ENCODE measurements at regions not wholly inside any gene's neighbourhood (a gene's known extent, or its start where the extent isn't known, plus 50 kb on each side); places are given as distances from the start of the nearest gene placed in this dataset.

DNA sequence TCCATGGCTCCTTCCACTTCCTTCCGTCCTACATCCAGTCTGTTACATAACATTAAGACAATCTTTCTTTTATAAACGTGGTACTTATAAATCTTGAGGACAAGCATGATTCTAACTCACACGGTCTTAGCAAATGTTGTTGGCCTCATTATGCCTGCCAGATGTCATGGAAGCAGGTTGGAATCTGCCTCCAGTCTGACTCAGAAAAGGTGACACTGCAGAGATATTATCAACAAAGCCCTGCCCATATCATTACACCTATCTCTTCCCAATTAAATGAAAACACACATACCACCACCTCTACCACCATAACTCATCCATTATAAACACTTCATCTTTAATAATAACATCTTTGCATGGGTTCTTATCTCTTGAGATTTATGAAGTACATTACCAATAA is 334.7 kb upstream of the CHAC2 start:
- DNase-seq, result no peak
- Histone ChIP-seq H3K4me1 (ENCODE audit: control insufficient read depth, insufficient read depth, low read length) (no peaks in the 10 kb centered on the region), H3K9ac (ENCODE audit: extremely low read depth, low read length, poor library complexity, severe bottlenecking) (no peak overlapping the region), H3K9me3 (ENCODE audit: control insufficient read depth, low read length) (no peaks in the 10 kb centered on the region), H3K4me3 (ENCODE audit: low read length) (no peak overlapping the region), H3K27ac (ENCODE audit: low read depth, low read length) (no peak overlapping the region), H3K27me3 (ENCODE audit: control insufficient read depth, insufficient read depth, low read length, poor library complexity, severe bottlenecking) (no peaks in the 10 kb centered on the region), H3K36me3 (ENCODE audit: control insufficient read depth, insufficient read depth, low read length) (no peaks in the 10 kb centered on the region)
- TF ChIP-seq CTCF (conservative IDR thresholded peaks at IDR 0.05), result no peak
- no peak overlapping the region for H3K27ac Mint-ChIP-seq
- no peaks in the 10 kb centered on the region for H3K9me3 Mint-ChIP-seq
- H3K27me3 Mint-ChIP-seq (ENCODE audit: insufficient read depth), result no peaks in the 10 kb centered on the region
- WGBS, 2 experiments (ENCODE audit: insufficient coverage in 1 of 2, insufficient read length in 1 of 2), result 84 to 88% methylated on average over 3 of the region's 3 CpGs
- H3K4me3 Mint-ChIP-seq, result no peak overlapping the region
- H3K36me3 Mint-ChIP-seq (ENCODE audit: low read depth), result no peaks in the 10 kb centered on the region
- H3K4me1 Mint-ChIP-seq, result peaks cover 12% of the 10 kb centered on the region

- no peaks in the 10 kb centered on the region for H3K4me1 ChIP-seq (ENCODE audit: control insufficient read depth, insufficient read depth, low read length)
- H3K9me3 Mint-ChIP-seq, result no peaks in the 10 kb centered on the region
- no peak overlapping the region for H3K4me3 ChIP-seq (ENCODE audit: low read length)
- H3K4me1 Mint-ChIP-seq, result peaks cover 6% of the 10 kb centered on the region
- WGBS, 2 experiments (ENCODE audit: insufficient coverage in 1 of 2, insufficient read length in 1 of 2), result 94 to 100% methylated on average over 2 of the region's 2 CpGs
- TF ChIP-seq CTCF (conservative IDR thresholded peaks at IDR 0.05), result no peak
- DNase-seq, result no peak
- no peaks in the 10 kb centered on the region for H3K27me3 Mint-ChIP-seq (ENCODE audit: insufficient read depth)
- H3K27ac Mint-ChIP-seq, result no peak overlapping the region
- no peaks in the 10 kb centered on the region for H3K36me3 Mint-ChIP-seq (ENCODE audit: low read depth)
- H3K27ac ChIP-seq (ENCODE audit: low read depth, low read length), result no peak overlapping the region
- H3K27me3 ChIP-seq (ENCODE audit: control insufficient read depth, insufficient read depth, low read length, poor library complexity, severe bottlenecking), result no peaks in the 10 kb centered on the region
- H3K36me3 ChIP-seq (ENCODE audit: control insufficient read depth, insufficient read depth, low read length), result no peaks in the 10 kb centered on the region
- no peaks in the 10 kb centered on the region for H3K9me3 ChIP-seq (ENCODE audit: control insufficient read depth, low read length)
- no peak overlapping the region for H3K4me3 Mint-ChIP-seq
- H3K9ac ChIP-seq (ENCODE audit: extremely low read depth, low read length, poor library complexity, severe bottlenecking), result no peak overlapping the region
These were observed 337.7 kb upstream of the CHAC2 start for GRCh38 chr2:53429901-53430300.

DNA sequence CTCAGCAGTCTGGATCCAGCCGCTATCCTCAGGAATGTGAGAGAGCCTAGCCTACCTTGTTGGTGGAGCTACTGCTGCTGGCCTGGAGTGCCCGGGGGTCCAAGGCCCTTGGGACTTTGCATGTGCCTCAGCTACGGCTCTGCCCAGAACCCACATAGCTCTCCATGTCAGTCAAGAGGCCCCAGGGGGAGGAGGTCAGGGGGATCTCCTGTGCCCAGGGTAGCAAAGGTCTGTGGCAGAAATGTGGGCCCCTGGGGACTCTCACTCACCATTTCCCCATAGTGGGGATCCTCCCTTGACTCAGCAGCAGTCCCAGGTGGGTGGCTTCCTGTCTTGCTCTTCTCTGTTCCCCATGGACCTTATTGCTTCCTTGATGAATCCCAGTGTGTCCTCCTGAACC is 342.7 kb upstream of the CHAC2 start:
- Mint-ChIP-seq H3K36me3 (ENCODE audit: low read depth) (no peaks in the 10 kb centered on the region), H3K4me1 (no peaks in the 10 kb centered on the region), H3K27ac (no peak overlapping the region), H3K9me3 (peaks cover 7% of the 10 kb centered on the region), H3K27me3 (ENCODE audit: insufficient read depth) (no peaks in the 10 kb centered on the region), H3K4me3 (no peak overlapping the region)
- WGBS, 2 experiments (ENCODE audit: insufficient coverage in 1 of 2, insufficient read length in 1 of 2), result 76 to 100% methylated on average over 1 to 3 of the region's 3 CpGs
- no peak overlapping the region for H3K4me3 ChIP-seq (ENCODE audit: low read length)
- TF ChIP-seq CTCF (conservative IDR thresholded peaks at IDR 0.05), result no peak
- no peaks in the 10 kb centered on the region for H3K4me1 ChIP-seq (ENCODE audit: control insufficient read depth, insufficient read depth, low read length)
- no peak for DNase-seq
- no peak overlapping the region for H3K27ac ChIP-seq (ENCODE audit: low read depth, low read length)
- no peaks in the 10 kb centered on the region for H3K27me3 ChIP-seq (ENCODE audit: control insufficient read depth, insufficient read depth, low read length, poor library complexity, severe bottlenecking)
- no peaks in the 10 kb centered on the region for H3K36me3 ChIP-seq (ENCODE audit: control insufficient read depth, insufficient read depth, low read length)
- no peaks in the 10 kb centered on the region for H3K9me3 ChIP-seq (ENCODE audit: control insufficient read depth, low read length)
- no peak overlapping the region for H3K9ac ChIP-seq (ENCODE audit: extremely low read depth, low read length, poor library complexity, severe bottlenecking)
